Activated gamma-delta T cell (primary cell): ENCODE measurements at regions not wholly inside any gene's neighbourhood (a gene's known extent, or its start where the extent isn't known, plus 50 kb on each side); places are given as distances from the start of the nearest gene placed in this dataset.
"Not testable (repeated sequence)": the region's sequence is repeated elsewhere in the genome, so short reads cannot be mapped to it uniquely, and the experiment has no call there.

Experiments
- DNase-seq: peaks from one replicate; lab custom pipeline; 2025; lab: John Stamatoyannopoulos, UW

GRCh38 chr21:25487046-25487594 is 120.2 kb downstream of the MRPL39 start:
- DNase-seq: no peak

DNA sequence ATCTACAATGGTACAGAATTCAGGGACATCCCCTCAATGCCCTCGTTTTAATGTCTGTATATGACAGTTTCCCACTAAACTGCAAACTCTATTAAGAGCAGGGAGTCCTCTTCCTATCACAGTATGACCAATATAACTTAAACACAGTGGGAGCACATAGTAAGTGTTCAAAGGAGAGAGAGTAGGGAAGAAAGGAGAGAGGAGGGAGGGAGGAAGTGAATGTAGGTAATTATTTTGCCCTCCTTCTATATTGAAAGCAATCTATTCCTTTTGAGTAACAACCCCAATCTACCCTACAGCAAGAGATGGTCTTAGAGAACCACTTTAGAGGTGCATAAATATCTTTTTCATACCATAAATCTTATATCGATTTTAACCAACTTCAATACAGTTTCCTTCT is 121.4 kb downstream of the MRPL39 start:
- no peak for DNase-seq

GRCh38 chr21:25467896-25468295 is 139.4 kb downstream of the MRPL39 start:
- DNase-seq: no peak

- not testable (repeated sequence) for DNase-seq
These were observed 140.2 kb downstream of the MRPL39 start for GRCh38 chr21:25467071-25467470.

DNA sequence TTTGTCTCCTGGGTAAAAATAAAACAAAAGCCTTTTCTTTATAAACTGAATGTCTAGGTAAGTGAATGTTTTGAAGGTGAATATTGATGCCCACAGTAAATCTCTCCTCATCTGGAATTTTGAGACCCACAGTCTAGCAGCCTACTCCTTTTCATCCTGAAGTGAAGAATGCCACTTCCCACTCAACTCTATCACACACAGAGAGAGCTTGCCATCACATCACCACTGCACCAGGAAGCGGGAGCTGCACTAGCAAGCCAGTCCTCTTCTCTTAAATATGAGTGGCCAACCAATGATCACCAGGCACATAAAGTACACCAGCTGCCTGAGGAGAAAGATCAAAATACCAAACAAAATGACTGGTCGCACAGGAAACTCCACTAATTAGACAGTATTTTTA is 140.8 kb downstream of the MRPL39 start:
- DNase-seq: no peak

DNA sequence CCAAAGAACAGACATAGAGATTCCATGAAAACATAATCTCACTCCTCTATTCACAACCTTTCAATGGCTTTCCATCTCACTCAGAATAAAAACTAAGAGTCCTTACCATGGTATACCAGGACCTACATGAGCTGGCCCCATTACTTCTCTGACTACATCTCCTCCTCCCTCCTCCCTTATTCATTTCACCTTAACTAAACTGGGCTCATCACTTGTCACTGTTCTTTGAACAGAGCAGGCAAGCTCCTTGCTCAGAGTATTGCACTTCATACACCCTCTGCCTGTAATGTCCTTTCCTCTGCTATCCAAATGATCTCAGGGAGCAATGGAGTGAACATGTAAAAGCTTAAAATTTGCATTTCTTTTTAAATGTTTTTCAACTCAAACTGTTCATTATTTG is 142.0 kb downstream of the MRPL39 start:
- no peak for DNase-seq

- DNase-seq: no peak
These were observed 143.0 kb downstream of the MRPL39 start for GRCh38 chr21:25464275-25464674.

DNA sequence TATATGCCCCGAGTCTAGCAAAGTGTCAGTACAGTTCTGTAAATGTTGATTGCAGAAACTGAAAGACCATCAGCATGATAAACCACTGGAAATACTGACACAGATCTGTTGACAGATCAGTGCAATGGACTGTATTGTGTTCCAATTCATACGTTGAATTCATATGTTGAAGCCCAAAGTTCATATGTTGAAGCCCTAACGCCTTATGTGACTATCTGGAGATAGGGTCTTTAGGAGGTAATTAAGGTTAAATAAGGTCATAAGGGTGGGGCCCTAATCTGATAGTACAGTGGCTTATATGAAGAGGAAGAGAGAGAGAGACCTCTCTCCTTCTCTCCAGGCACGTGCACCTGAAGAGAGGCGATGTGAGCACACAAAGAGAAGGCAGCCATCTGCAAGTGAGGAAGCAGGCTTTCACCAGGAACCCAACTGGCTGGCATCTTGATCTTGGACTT is 144.7 kb downstream of the MRPL39 start:
- no peak for DNase-seq

GRCh38 chr21:25461725-25462124 is 145.6 kb downstream of the MRPL39 start:
- no peak for DNase-seq

DNA sequence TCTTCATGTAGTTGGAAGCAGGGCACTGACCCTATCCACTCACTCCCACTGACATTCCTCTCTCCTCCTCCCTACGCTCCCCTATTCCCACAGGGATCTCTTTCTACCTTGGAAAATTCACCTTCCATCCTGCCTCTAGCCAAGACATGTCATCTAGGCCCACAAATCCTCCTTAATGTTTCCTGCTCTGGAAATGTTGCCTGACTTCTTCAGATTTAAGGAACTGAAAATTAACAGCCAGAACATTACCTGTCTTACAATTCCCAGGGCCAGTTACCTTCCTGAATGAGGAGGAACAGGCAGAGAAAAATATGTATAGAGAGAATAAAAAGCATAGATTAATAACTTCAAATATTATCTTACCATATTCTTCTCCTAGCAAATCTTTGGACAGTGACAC is 147.3 kb downstream of the MRPL39 start:
- no peak for DNase-seq

DNA sequence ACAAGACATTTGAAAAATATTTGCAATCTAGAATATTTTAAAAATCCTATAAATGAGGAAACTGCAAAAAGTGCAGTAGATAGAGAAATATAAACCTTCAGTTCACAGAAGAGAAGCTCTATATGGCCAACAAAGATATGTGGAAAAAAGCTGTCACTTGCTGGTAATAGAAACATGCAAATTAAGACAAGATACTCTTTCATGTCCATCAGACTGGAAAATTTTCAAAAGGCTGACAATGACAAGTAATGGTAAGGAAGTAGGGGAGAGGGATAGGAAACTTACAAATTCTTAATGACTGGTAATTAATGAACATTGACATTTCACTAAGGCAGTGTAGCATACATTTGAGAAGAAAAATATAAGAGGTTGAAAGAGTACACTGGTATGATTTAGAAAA is 147.9 kb downstream of the MRPL39 start:
- no peak for DNase-seq

- DNase-seq: no peak
These were observed 148.8 kb downstream of the MRPL39 start for GRCh38 chr21:25458484-25458883.

GRCh38 chr21:25457946-25458345 is 149.3 kb downstream of the MRPL39 start:
- no peak for DNase-seq

DNA sequence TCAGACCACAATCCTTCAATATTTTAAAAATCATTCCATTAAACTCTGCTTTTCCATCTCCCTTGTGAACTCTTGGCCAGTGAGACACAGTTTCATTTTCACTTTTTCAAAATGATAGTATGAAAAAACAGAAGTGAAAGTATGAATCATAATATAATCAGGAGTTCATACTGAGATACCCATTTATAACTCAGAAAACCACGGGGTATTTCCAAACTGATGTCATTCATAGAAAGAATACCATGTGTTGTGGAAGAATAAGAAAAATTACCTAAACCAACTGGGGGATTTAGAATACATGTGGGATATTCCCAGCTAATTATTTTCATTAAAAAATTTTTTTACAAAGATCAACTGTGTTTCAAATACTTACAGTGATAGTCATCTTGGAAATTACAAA is 149.9 kb downstream of the MRPL39 start:
- no peak for DNase-seq

- no peak for DNase-seq
These were observed 150.6 kb downstream of the MRPL39 start for GRCh38 chr21:25456672-25457071.

DNA sequence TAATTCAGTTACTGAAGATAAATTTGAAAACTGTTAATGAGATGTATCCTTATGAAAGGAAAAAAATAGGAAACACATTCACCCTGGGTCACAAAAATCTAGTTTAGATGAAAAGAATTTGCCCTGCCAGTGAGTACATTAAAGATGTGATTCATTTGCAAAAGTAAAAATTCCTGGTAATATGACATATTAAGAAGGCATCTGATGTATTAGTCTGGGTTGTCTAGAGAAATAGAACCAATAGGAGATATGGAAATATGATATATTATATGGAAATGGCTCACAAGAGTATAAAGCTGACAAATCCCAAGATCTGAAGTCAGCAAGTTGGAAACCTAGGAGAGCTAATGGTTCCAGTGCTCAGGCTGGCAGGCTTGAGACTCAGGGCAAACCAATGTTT is 153.8 kb downstream of the MRPL39 start:
- no peak for DNase-seq

DNA sequence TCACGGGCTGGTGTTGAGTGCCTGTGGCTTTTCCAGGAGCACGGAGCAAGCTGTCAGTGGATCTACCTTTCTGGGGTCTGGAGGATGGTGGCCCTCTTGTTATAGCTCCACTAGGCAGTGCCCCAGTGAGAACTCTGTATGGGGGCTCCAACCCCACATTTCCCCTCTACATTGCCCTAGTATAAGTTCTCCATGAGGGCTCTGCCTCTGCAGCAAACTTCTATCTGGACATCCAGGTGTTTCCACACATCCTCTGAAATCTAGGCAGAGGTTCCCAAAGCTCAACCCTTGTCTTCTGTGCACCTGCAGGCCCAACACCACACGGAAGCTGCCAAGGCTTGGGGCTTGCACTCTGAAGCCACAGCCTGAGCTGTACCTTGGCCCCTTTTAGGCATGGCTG is 157.3 kb downstream of the MRPL39 start:
- DNase-seq: no peak

GRCh38 chr21:25441835-25442234 is 165.4 kb downstream of the MRPL39 start:
- no peak for DNase-seq

DNA sequence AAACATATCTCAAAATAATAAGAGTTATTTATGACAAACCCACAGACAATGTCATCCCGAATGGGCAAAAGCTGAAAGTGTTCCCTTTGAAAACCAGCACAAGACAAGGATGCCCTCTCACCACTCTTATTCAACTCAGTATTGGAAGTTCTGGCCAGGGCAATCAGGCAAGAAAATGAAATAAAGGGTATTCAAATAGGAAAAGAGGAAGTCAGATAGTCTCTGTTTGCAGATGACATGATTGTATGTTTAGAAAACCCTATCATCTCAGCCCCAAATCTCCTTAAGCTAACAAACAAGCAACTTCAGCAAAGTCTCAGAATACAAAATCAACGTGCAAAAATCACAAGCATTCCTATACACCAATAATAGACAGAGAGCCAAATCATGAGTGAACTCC is 169.8 kb downstream of the MRPL39 start:
- DNase-seq: not testable (repeated sequence)

- no peak for DNase-seq
These were observed 178.7 kb downstream of the MRPL39 start for GRCh38 chr21:25428537-25428936.

GRCh38 chr21:25427828-25428227 is 179.5 kb downstream of the MRPL39 start:
- DNase-seq: no peak

DNA sequence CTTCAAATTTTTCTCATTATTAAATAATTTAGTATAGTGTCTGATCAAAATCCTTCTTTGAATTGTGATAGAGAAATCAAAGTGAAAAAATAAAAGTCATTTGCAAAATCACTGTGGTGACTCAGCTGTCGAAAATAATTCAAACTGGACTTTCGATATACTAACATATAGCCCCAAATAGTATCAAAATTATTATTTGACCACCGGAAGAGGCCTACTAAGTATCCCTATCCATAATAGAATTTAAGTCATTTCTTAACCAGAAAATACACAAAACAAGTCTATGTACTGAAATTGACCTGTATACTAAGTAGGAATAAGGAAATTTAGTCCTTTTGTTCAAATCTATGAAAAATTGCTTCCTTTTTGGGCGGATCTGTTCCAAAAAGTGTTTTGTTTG is 180.7 kb downstream of the MRPL39 start:
- DNase-seq: no peak

DNA sequence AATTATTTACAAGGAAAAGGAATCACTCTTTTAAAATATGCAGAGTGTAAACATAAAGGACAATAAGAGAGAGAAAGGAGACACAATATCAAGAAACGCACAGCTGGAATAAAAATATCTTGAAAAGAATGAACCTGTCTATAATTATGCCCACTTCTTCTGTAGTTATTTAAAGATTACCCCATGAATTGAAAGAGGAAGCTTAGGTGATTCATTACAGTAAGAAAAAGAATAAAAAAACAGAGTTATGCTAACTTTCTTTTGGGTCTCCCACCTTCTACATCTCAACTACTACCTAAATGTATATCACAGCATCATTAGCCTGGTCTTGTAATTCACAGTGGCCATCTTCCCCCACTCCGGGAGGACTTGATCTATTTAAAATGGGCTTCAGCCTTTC is 182.1 kb downstream of the MRPL39 start:
- no peak for DNase-seq

DNA sequence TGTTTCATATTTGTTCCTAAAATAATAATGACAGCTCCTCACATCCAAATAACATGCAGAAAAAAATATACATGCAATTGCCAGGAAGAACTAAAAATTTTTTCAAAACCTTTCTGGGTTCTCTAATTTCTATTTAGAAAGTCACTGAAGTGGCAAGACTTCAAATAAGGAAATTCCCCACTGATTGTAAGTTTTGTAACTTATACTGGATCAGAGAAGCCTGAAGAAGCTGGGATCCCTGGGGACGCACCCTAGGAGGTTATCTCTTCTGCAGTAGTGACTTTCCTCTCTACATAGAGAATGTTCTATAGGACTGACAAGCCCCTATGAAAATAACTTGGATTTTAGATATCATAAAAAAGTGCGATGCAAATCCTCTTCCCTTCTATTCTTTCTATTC is 182.6 kb downstream of the MRPL39 start:
- DNase-seq: no peak

GRCh38 chr21:25424048-25424447 is 183.2 kb downstream of the MRPL39 start:
- no peak for DNase-seq
